ENCODE measurements at regions not wholly inside any gene's neighbourhood (a gene's known extent, or its start where the extent isn't known, plus 50 kb on each side); places are given as distances from the start of the nearest gene placed in this dataset.
"Not testable (repeated sequence)": the region's sequence is repeated elsewhere in the genome, so short reads cannot be mapped to it uniquely, and the experiment has no call there.

- H3K27ac Mint-ChIP-seq: no peak overlapping the region
- intact Hi-C loops (cut with micrococcal nuclease): no loop called here
- H3K4me1 Mint-ChIP-seq (ENCODE audit: low read depth): peaks cover 18% of the 10 kb centered on the region
- no peaks in the 10 kb centered on the region for H3K27me3 Mint-ChIP-seq (ENCODE audit: low read depth)
- peaks cover 40% of the 10 kb centered on the region for H3K36me3 Mint-ChIP-seq (ENCODE audit: low read depth)
- DNase-seq (ENCODE audit: low spot score): no peak
- no peak overlapping the region for H3K4me3 Mint-ChIP-seq (ENCODE audit: low read depth)
- peaks cover 46% of the 10 kb centered on the region for H3K9me3 Mint-ChIP-seq
These were observed 66.7 kb upstream of the MRPS6 start for GRCh38 chr21:34006611-34007168.

- Mint-ChIP-seq H3K36me3 (ENCODE audit: low read depth) (peaks cover 33% of the 10 kb centered on the region), H3K27ac (no peak overlapping the region), H3K27me3 (ENCODE audit: low read depth) (no peaks in the 10 kb centered on the region), H3K4me3 (ENCODE audit: low read depth) (no peak overlapping the region), H3K4me1 (ENCODE audit: low read depth) (peaks cover 19% of the 10 kb centered on the region), H3K9me3 (peaks cover 38% of the 10 kb centered on the region)
- DNase-seq (ENCODE audit: low spot score): no peak
- intact Hi-C loops (cut with micrococcal nuclease): no loop called here
These were observed 68.4 kb upstream of the MRPS6 start for GRCh38 chr21:34004974-34005373.

GRCh38 chr21:34004013-34004938 lies 69.1 kb upstream of the MRPS6 start:
- Mint-ChIP-seq H3K4me3 (ENCODE audit: low read depth) (no peak overlapping the region), H3K36me3 (ENCODE audit: low read depth) (peaks cover 31% of the 10 kb centered on the region), H3K9me3 (peaks cover 36% of the 10 kb centered on the region), H3K4me1 (ENCODE audit: low read depth) (peaks cover 21% of the 10 kb centered on the region), H3K27me3 (ENCODE audit: low read depth) (no peaks in the 10 kb centered on the region), H3K27ac (no peak overlapping the region)
- intact Hi-C loops (cut with micrococcal nuclease): no loop called here
- DNase-seq (ENCODE audit: low spot score): no peak

- intact Hi-C loops (cut with micrococcal nuclease): no loop called here
- peaks cover 24% of the 10 kb centered on the region for H3K36me3 Mint-ChIP-seq (ENCODE audit: low read depth)
- no peaks in the 10 kb centered on the region for H3K27me3 Mint-ChIP-seq (ENCODE audit: low read depth)
- no peak overlapping the region for H3K4me3 Mint-ChIP-seq (ENCODE audit: low read depth)
- DNase-seq (ENCODE audit: low spot score): no peak
- peaks cover 20% of the 10 kb centered on the region for H3K4me1 Mint-ChIP-seq (ENCODE audit: low read depth)
- peaks cover 29% of the 10 kb centered on the region for H3K9me3 Mint-ChIP-seq
- no peak overlapping the region for H3K27ac Mint-ChIP-seq
These were observed 70.0 kb upstream of the MRPS6 start for GRCh38 chr21:34003428-34003827.

- Mint-ChIP-seq H3K4me1 (ENCODE audit: low read depth) (peaks cover 22% of the 10 kb centered on the region), H3K9me3 (peaks cover 27% of the 10 kb centered on the region), H3K36me3 (ENCODE audit: low read depth) (peaks cover 21% of the 10 kb centered on the region), H3K4me3 (ENCODE audit: low read depth) (no peak overlapping the region), H3K27ac (no peak overlapping the region), H3K27me3 (ENCODE audit: low read depth) (no peaks in the 10 kb centered on the region)
- intact Hi-C loops (cut with micrococcal nuclease): no loop called here
- DNase-seq (ENCODE audit: low spot score): no peak
These were observed 73.0 kb upstream of the MRPS6 start for GRCh38 chr21:34000375-34000774.

- Mint-ChIP-seq H3K27me3 (ENCODE audit: low read depth) (no peaks in the 10 kb centered on the region), H3K27ac (no peak overlapping the region), H3K36me3 (ENCODE audit: low read depth) (peaks cover 21% of the 10 kb centered on the region), H3K4me1 (ENCODE audit: low read depth) (peaks cover 25% of the 10 kb centered on the region), H3K9me3 (peaks cover 22% of the 10 kb centered on the region), H3K4me3 (ENCODE audit: low read depth) (no peak overlapping the region)
- intact Hi-C loops (cut with micrococcal nuclease): no loop called here
- no peak for DNase-seq (ENCODE audit: low spot score)
These were observed 74.6 kb upstream of the MRPS6 start for GRCh38 chr21:33998809-33999208.

GRCh38 chr21:33998402-33998801 lies 75.0 kb upstream of the MRPS6 start:
- Mint-ChIP-seq H3K4me3 (ENCODE audit: low read depth) (no peak overlapping the region), H3K4me1 (ENCODE audit: low read depth) (peaks cover 29% of the 10 kb centered on the region), H3K27ac (no peak overlapping the region), H3K27me3 (ENCODE audit: low read depth) (no peaks in the 10 kb centered on the region), H3K9me3 (peaks cover 20% of the 10 kb centered on the region), H3K36me3 (ENCODE audit: low read depth) (peaks cover 22% of the 10 kb centered on the region)
- no peak for DNase-seq (ENCODE audit: low spot score)
- intact Hi-C loops (cut with micrococcal nuclease): no loop called here

- Mint-ChIP-seq H3K4me3 (ENCODE audit: low read depth) (no peak overlapping the region), H3K27me3 (ENCODE audit: low read depth) (no peaks in the 10 kb centered on the region), H3K36me3 (ENCODE audit: low read depth) (peaks cover 17% of the 10 kb centered on the region), H3K9me3 (peaks cover 15% of the 10 kb centered on the region), H3K4me1 (ENCODE audit: low read depth) (peaks cover 30% of the 10 kb centered on the region), H3K27ac (no peak overlapping the region)
- no peak for DNase-seq (ENCODE audit: low spot score)
- intact Hi-C loops (cut with micrococcal nuclease): no loop called here
These were observed 75.9 kb upstream of the MRPS6 start for GRCh38 chr21:33997436-33997835.

GRCh38 chr21:33994373-33994772 lies 78.8 kb upstream of the ATP5PO start:
- Mint-ChIP-seq H3K4me3 (ENCODE audit: low read depth) (no peak overlapping the region), H3K36me3 (ENCODE audit: low read depth) (peaks cover 17% of the 10 kb centered on the region), H3K4me1 (ENCODE audit: low read depth) (peaks cover 24% of the 10 kb centered on the region), H3K9me3 (peaks cover 24% of the 10 kb centered on the region), H3K27ac (no peak overlapping the region), H3K27me3 (ENCODE audit: low read depth) (no peaks in the 10 kb centered on the region)
- intact Hi-C loops (cut with micrococcal nuclease): no loop called here
- no peak for DNase-seq (ENCODE audit: low spot score)

GRCh38 chr21:33993286-33994231 lies 78.0 kb upstream of the ATP5PO start:
- H3K27ac Mint-ChIP-seq: no peak overlapping the region
- peaks cover 24% of the 10 kb centered on the region for H3K9me3 Mint-ChIP-seq
- H3K27me3 Mint-ChIP-seq (ENCODE audit: low read depth): no peaks in the 10 kb centered on the region
- H3K4me3 Mint-ChIP-seq (ENCODE audit: low read depth): no peak overlapping the region
- intact Hi-C loops (cut with micrococcal nuclease): no loop called here
- no peak for DNase-seq (ENCODE audit: low spot score)
- H3K36me3 Mint-ChIP-seq (ENCODE audit: low read depth): peaks cover 17% of the 10 kb centered on the region
- peaks cover 17% of the 10 kb centered on the region for H3K4me1 Mint-ChIP-seq (ENCODE audit: low read depth)

- Mint-ChIP-seq H3K4me1 (ENCODE audit: low read depth) (peaks cover 12% of the 10 kb centered on the region), H3K9me3 (peaks cover 24% of the 10 kb centered on the region), H3K36me3 (ENCODE audit: low read depth) (peaks cover 17% of the 10 kb centered on the region)
- H3K27ac Mint-ChIP-seq; H3K27me3 Mint-ChIP-seq (ENCODE audit: low read depth); intact Hi-C loops (cut with micrococcal nuclease); H3K4me3 Mint-ChIP-seq (ENCODE audit: low read depth); DNase-seq (ENCODE audit: low spot score): not testable (repeated sequence)
These were observed 76.8 kb upstream of the ATP5PO start for GRCh38 chr21:33992412-33992811.

- H3K27me3 Mint-ChIP-seq (ENCODE audit: low read depth): no peaks in the 10 kb centered on the region
- peaks cover 8% of the 10 kb centered on the region for H3K4me1 Mint-ChIP-seq (ENCODE audit: low read depth)
- peaks cover 8% of the 10 kb centered on the region for H3K36me3 Mint-ChIP-seq (ENCODE audit: low read depth)
- H3K27ac Mint-ChIP-seq: no peak overlapping the region
- intact Hi-C loops (cut with micrococcal nuclease): no loop called here
- no peak overlapping the region for H3K4me3 Mint-ChIP-seq (ENCODE audit: low read depth)
- DNase-seq (ENCODE audit: low spot score): no peak
- peaks cover 14% of the 10 kb centered on the region for H3K9me3 Mint-ChIP-seq
These were observed 75.5 kb upstream of the ATP5PO start for GRCh38 chr21:33991133-33991532.

All from activated T-helper 2 cell treated with anti-CD3 and anti-CD28 coated beads, Interferon-gamma antibody, Interleukin-2, Interleukin-4, amounts not matched to agents 10 μg/mL and 5 μg/mL and 100 μg/mL, durations not matched to agents 14 hours and 24 hours and 36 hours (primary cell).